Activated B cell treated with CpG ODN at 0.5 μM for 24 hours (primary cell): ENCODE measurements at regions not wholly inside any gene's neighbourhood (a gene's known extent, or its start where the extent isn't known, plus 50 kb on each side); places are given as distances from the start of the nearest gene placed in this dataset.

ENCODE experiments used
- ATAC-seq: fragments of 200-7000 bp; cut with Tn5 transposase; one replicate; pipeline ENCODE4 v1.10.0; 2021; ENCODE audit warnings: low read depth, mild to moderate bottlenecking, moderate library complexity
- CTCF ChIA-PET: fragments of 350-600 bp; sonication (Branson Sonifier 250); formaldehyde crosslinking; loops from one replicate; lab custom pipeline; 2021; ENCODE audit warnings: antibody characterized with exemption; lab: Charles Lee
- POLR2A ChIA-PET: fragments of 350-600 bp; sonication (Branson Sonifier 250); formaldehyde crosslinking; loops from one replicate; lab custom pipeline; 2021; ENCODE audit warnings: antibody characterized with exemption; lab: Charles Lee
- DNase-seq: peaks from one replicate; pipeline ENCODE4 v3.0.0; 2022
- H3K27ac Mint-ChIP-seq: one replicate; pipeline ENCODE4 v1.8.0; 2020; ENCODE audit warnings: mixed read lengths
- H3K27me3 Mint-ChIP-seq: one replicate; pipeline ENCODE4 v1.8.0; 2021; ENCODE audit warnings: mixed read lengths
- H3K36me3 Mint-ChIP-seq: one replicate; pipeline ENCODE4 v1.8.0; 2021; ENCODE audit warnings: low read depth, mixed read lengths
- H3K4me1 Mint-ChIP-seq: one replicate; pipeline ENCODE4 v1.8.0; 2021; ENCODE audit warnings: mixed read lengths
- H3K4me3 Mint-ChIP-seq: one replicate; pipeline ENCODE4 v1.8.0; 2020; ENCODE audit warnings: mild to moderate bottlenecking, mixed read lengths
- H3K9me3 Mint-ChIP-seq: one replicate; pipeline ENCODE4 v1.8.0; 2020; ENCODE audit warnings: mixed read lengths
- intact Hi-C: fragments of 100-400 bp; cut with micrococcal nuclease; formaldehyde crosslinking; loops from one replicate; pipeline ENCODE4 v1.15.1; 2024
- TF ChIP-seq, protein P1 (sequence below): fragments of 200-600 bp; IDR thresholded peaks from one replicate; pipeline ENCODE4 v1.8.0; 2022; ENCODE audit warnings: antibody characterized with exemption, mild to moderate bottlenecking

DNA sequence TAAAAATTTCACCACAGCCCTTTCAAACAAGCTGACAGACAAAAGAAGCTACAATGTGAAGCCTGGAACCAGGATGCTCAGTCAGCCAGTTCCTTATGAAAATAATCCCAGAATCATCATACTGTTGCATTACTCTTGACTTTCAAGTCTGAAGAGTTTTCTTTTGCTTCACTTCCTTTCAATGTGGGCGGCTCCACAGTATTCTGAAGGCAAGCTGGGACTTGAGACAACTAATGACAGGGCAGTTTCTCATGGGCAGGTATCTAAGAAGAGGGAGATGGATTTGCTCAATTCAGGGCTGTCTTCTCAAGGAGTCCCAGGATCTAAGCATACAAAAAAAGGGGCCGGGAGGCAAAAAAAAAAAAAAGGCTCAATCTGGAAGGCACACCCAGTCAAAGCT, 173.4 kb downstream of the PAPSS1 start:
- Mint-ChIP-seq H3K27ac (no peak overlapping the region), H3K27me3 (peaks cover 1% of the 10 kb centered on the region), H3K4me1 (no peaks in the 10 kb centered on the region), H3K9me3 (no peaks in the 10 kb centered on the region), H3K36me3 (no peaks in the 10 kb centered on the region), H3K4me3 (no peak overlapping the region)
- ChIA-PET POLR2A (no interaction called here), CTCF (no interaction called here)
- TF ChIP-seq, protein P1, sequence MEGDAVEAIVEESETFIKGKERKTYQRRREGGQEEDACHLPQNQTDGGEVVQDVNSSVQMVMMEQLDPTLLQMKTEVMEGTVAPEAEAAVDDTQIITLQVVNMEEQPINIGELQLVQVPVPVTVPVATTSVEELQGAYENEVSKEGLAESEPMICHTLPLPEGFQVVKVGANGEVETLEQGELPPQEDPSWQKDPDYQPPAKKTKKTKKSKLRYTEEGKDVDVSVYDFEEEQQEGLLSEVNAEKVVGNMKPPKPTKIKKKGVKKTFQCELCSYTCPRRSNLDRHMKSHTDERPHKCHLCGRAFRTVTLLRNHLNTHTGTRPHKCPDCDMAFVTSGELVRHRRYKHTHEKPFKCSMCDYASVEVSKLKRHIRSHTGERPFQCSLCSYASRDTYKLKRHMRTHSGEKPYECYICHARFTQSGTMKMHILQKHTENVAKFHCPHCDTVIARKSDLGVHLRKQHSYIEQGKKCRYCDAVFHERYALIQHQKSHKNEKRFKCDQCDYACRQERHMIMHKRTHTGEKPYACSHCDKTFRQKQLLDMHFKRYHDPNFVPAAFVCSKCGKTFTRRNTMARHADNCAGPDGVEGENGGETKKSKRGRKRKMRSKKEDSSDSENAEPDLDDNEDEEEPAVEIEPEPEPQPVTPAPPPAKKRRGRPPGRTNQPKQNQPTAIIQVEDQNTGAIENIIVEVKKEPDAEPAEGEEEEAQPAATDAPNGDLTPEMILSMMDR = no peak
- ATAC-seq (no peak), DNase-seq (no peak)
- intact Hi-C loops = no loop called here

DNA sequence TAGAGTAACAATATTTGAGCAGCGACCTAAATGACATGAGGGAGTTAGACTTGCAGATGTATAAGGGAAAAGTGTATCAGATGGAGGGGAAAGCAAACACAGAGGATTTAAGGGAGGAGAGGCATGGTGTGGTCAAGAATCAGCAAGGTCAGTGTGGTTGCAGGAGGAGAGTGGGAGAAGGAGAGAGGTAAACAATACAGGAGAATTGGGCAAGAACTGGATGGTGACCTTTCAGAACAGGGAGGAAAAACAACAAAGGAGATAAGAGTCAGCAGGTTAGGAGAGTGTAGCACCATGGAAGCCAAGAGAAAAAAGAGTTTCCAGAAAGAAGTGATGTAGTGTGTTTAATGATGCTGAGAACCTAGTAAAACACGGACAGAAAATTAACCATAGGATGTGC, 178.5 kb downstream of the PAPSS1 start:
- DNase-seq (no peak), ATAC-seq (no peak)
- intact Hi-C loops = no loop called here
- Mint-ChIP-seq H3K9me3 (no peaks in the 10 kb centered on the region), H3K27ac (no peak overlapping the region), H3K4me3 (no peak overlapping the region), H3K27me3 (no peaks in the 10 kb centered on the region), H3K4me1 (no peaks in the 10 kb centered on the region), H3K36me3 (no peaks in the 10 kb centered on the region)
- ChIA-PET CTCF (no interaction called here), POLR2A (no interaction called here)
- TF ChIP-seq, protein P1 = no peak

DNA sequence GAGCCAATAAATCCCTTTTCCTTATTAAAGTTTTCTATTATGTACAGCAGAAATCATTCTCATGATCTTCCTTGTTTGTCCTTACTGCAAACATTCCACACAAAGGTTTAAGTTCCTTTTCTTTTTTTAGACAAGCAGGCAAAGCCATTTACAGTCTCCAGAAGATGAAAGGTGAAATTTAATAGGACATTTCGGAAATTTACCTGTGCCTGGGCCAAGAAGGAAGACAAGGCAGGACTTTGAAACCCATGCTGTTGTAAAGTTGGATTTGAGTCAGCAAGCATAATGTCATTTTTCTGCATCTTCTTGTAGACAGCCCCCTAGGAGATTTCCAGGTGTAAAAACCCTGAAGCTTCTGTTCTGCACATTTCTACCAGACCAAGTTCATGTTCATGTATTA, 188.1 kb downstream of the PAPSS1 start:
- ATAC-seq = no peak
- Mint-ChIP-seq H3K36me3 (no peaks in the 10 kb centered on the region), H3K4me1 (no peaks in the 10 kb centered on the region), H3K27ac (no peak overlapping the region), H3K4me3 (no peak overlapping the region), H3K9me3 (no peaks in the 10 kb centered on the region), H3K27me3 (no peaks in the 10 kb centered on the region)
- POLR2A ChIA-PET = no interaction called here
- CTCF ChIA-PET = no interaction called here
- TF ChIP-seq, protein P1 = no peak
- DNase-seq = no peak
- intact Hi-C loops = no loop called here

DNA sequence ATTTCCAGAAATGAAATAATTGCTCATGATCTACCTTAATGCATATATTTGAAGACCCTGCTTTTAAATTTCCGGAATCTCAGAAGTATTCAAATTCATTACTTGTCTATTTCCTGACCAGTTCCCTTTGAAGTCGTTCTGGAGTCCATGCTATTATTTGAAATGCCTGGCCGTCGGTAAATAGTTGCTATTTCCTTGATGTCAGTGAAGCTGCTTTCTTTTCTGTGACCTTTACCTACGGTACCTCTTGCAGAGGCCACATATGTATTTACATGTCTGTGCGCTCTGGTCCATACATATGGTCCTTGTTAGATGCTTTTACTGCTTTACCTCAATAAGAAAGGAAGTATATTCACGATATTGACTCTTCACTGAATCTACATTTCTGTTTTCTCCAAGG, 199.7 kb downstream of the PAPSS1 start:
- ATAC-seq (no peak), DNase-seq (no peak)
- no peak overlapping the region for H3K27ac Mint-ChIP-seq
- ChIA-PET POLR2A (no interaction called here), CTCF (no interaction called here)
- no peaks in the 10 kb centered on the region for H3K4me1 Mint-ChIP-seq
- peaks cover 4% of the 10 kb centered on the region for H3K9me3 Mint-ChIP-seq
- intact Hi-C loops = no loop called here
- TF ChIP-seq, protein P1 = no peak
- no peak overlapping the region for H3K4me3 Mint-ChIP-seq
- H3K27me3 Mint-ChIP-seq = no peaks in the 10 kb centered on the region
- no peaks in the 10 kb centered on the region for H3K36me3 Mint-ChIP-seq

DNA sequence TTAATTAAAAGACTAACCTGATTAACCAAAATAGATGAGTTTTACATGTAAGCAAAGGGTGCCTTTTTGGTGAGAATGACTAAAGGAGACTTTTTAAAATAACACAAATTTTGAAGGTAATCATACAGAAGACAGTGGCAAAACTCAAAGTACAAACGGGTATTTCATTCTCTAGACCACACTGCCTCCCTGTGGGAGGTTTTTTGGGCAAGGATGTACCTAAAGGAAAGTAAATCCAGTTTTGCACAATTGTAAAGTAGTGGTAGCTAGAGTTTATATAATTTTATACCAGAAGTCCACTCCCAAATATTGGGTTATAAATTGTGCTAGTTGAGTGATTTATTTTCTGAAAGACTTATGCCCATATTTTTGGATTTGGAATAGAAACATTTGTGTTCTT, 201.0 kb downstream of the PAPSS1 start:
- Mint-ChIP-seq H3K4me1 (no peaks in the 10 kb centered on the region), H3K9me3 (peaks cover 4% of the 10 kb centered on the region), H3K4me3 (no peak overlapping the region), H3K36me3 (no peaks in the 10 kb centered on the region), H3K27me3 (no peaks in the 10 kb centered on the region), H3K27ac (no peak overlapping the region)
- ChIA-PET POLR2A (no interaction called here), CTCF (no interaction called here)
- intact Hi-C loops = no loop called here
- DNase-seq = no peak
- TF ChIP-seq, protein P1 = no peak
- ATAC-seq = no peak
